HG02588 (cell line): ENCODE measurements at regions not wholly inside any gene's neighbourhood (a gene's known extent, or its start where the extent isn't known, plus 50 kb on each side); places are given as distances from the start of the nearest gene placed in this dataset.

Experiments
- ATAC-seq: cut with Tn5 transposase; IDR thresholded peaks from one replicate; pipeline ENCODE4 v1.9.1; 2021; ENCODE audit warnings: mild to moderate bottlenecking, moderate library complexity; ENCODE audit not compliant: unreplicated experiment

GRCh38 chr12:105740369-105740768, 398.4 kb downstream of the NUAK1 start:
- no peak for ATAC-seq

GRCh38 chr12:105740970-105741725, 397.6 kb downstream of the NUAK1 start:
- no peak for ATAC-seq

GRCh38 chr12:105741786-105742566, 396.8 kb downstream of the NUAK1 start:
- ATAC-seq, result no peak

- no peak for ATAC-seq
Measured at GRCh38 chr12:105742567-105742874, 396.2 kb downstream of the NUAK1 start.

DNA sequence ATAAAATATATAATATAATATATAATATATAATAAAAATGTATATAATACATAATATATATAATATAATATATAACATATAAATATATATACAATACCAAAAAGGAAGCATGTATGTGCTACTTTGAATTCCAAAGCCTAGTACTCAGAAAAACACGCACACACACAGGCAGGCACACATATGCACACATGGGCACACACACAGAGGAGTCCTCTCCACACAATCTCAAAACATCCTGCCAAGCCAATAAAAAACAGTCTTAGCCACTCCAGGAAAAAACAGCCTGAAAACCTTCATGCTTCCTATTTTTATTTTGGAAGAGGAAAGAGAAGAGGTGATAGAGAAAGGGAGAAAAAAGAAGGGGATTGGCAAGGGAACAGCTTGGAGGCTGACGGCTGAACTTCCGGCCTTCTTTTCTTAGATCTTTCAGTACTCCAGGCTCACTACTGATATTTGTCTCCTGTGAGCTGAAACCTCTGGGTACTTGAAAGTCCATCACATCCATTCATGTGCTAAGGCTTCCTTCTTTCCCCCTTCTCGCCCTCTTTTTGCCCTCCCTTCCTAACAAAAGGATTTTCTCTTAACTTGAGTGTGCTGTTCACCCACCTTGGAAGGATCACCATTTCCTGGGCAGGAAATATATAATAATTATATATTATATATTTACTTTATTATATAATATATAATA, 394.2 kb downstream of the NUAK1 start:
- no peak for ATAC-seq

DNA sequence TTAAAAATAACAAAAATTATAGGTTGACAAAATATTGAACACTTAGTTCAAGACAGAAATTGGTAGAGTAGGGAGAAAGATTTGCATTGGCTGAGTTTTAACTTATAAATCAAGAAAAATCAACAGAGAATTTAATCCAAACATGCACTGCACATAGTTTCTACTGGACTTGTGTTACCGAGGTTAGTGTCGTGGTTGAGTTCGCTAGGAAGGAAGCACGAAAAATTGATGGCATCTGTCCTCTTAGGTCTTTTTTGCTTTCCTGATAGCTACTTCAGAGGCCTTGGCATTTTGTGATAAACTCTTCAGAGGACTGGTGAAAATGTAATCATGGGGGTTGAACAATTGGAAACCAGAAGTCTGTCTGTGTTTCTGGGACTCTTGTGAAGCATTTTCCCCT, 392.9 kb downstream of the NUAK1 start:
- no peak for ATAC-seq

DNA sequence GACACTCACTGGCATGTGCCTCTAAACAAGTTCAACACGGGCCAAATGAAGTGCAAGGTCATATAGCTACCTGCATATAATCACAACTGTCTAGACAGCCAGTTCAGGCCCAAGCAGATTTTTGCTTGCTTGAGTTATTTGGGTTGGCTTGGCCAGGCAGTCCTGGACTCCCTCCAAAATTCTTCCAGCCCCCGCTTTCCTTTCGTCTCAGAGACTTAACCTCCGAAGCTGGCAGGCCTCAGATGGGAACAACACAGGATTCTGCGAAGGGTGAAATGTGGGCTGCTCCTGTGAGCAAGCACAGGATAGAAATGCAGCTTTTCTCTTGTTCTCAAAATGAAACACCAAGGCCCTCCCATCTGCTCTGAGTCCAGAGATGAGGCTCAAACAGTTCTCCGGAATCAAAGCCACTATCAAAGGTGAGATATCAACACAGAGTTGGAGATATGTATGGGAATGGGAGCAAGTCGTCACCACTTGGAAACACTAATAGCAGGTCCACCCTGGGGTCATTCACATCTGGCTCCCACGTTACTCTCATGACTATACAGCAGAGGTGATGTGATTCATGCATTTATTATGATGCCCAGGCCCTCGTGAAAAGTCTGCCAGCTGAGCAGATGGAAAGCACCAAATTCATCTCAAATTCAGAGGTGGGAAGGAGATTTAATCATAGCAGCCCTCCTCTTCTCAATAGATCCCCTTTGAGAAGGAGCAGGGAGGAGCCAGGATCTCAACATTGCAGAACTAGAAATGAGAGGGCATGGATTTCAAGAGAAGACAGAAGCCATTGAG, 389.8 kb downstream of the NUAK1 start:
- ATAC-seq, result no peak

DNA sequence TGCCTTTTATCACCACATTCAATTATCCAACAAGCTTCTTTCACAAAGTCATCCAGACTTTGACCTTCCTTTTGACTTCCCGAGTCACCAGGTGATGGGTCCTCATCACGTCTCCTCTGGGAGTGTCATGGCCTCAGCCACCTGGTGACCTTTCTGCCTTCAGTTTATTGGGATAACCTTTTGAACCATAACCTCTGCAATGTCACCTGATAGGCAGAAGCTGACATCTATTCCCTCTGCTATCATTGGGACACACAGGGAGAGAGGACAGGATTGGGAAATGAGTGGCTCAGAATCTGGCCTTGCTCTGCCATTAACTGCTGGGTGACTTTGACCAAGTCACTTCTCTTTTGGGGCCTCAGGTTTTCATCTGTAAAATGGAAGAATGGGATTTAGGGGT, 388.7 kb downstream of the NUAK1 start:
- no peak for ATAC-seq

- ATAC-seq, result no peak
Measured at GRCh38 chr12:105754313-105754712, 384.4 kb downstream of the NUAK1 start.

GRCh38 chr12:105756961-105757360, 381.8 kb downstream of the NUAK1 start:
- no peak for ATAC-seq

DNA sequence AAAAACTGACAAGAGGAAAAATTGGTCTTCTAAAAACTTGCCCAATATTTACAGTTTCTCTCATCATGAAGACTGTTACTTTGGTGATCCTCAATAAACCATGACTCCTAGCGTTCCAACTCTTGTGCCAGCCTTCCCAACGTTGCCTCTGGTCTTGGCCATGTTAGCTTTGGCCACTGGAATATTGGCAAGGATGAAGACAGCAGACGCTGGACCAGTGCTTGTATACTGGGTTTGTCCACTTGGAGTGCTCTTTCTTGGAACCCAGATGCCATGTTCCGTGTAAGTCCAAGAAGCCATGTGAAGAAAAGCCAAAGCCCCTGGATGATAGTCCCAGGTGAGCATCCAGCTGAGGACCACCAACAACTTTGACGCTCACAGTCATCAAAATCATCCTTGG, 379.6 kb downstream of the NUAK1 start:
- no peak for ATAC-seq

DNA sequence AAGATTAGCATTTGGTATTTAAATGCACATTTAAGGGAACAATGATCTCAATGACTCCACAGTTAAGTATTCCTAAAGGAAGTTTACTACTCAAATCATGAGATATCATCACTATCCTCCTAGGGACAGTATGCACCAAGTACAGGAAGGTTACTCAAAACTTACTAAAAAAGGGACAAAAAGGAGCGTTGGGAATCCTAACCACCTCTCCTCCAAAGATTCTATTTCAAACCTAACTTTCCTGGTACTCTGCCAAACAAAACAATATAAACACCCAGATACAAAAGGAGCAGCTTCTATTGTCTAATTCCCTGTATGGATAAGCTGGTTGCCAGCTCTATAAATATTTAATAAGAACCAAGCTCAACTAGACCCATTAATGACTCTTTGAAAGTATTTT, 377.7 kb downstream of the NUAK1 start:
- no peak for ATAC-seq

- ATAC-seq, result no peak
Measured at GRCh38 chr12:105764216-105764835, 374.4 kb downstream of the NUAK1 start.

DNA sequence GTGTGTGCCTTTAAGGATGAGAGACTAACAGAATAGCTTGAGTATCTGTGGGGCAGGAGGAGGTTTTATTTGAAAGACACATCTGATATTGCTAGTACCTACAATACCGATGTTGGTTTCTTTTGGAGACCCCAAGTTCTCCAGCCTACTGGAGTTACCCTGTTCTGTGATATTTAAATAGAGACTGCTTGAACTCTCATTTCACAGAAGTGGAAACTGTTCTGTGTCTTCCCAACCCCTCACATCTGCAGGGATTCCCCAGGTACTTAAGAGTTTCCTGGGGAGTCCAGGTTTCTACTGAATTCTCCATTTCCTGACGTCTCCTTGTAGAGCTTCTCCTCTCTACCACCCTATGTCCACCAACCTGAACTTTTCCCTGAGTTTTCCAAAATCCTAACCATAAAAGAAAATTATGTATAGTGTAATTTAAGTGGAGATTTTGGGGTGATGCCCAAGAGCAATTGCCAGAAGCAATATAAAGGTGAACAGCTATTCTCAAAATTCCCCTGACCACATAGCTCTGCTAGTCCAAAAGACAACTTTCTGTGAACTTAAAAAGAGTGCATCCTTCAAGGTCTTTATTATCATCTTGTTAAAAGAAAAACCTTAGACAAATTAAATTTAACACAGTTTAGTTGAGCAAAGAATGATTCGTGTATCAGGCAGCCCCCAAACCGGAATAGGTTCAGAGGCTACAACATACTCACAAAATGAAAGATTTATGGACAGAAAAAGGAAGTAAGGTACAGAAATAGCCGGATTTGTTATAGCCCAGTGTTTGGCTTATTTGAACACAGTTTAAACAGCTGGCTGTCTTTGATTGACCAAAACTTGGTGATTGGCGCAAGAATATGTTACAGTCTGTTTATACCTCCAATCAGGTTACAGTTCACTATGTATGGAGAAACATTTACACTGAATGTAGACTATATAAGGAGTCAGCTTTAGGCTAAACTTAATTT, 373.4 kb downstream of the NUAK1 start:
- no peak for ATAC-seq

GRCh38 chr12:105766029-105766428, 372.7 kb downstream of the NUAK1 start:
- ATAC-seq, result no peak

- no peak for ATAC-seq
Measured at GRCh38 chr12:105769486-105769885, 369.3 kb downstream of the NUAK1 start.

GRCh38 chr12:105773471-105773870, 365.3 kb downstream of the NUAK1 start:
- no peak for ATAC-seq

DNA sequence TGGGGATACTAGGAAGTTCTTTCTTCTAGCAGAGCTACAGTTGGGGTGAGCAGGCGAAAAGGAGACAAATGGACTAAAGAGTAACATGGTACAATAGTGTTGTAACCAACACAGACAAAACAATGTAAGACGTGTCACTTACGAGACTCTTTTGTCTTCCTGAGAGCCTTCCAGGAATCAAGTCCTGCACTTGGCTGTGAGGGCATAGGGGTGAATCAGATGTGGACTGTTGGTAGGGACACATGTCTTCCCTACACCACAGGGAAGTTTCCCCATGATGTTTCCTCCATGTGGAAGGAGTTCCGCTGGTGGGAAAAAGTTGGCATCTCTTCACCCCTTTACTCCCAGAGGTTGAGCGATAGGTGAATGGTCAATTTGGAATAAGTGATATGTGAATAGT, 364.7 kb downstream of the NUAK1 start:
- no peak for ATAC-seq

- ATAC-seq, result no peak
Measured at GRCh38 chr12:105775343-105775742, 363.4 kb downstream of the NUAK1 start.
